Neural progenitor cell (in vitro differentiated cells): ENCODE measurements at regions not wholly inside any gene's neighbourhood (a gene's known extent, or its start where the extent isn't known, plus 50 kb on each side); places are given as distances from the start of the nearest gene placed in this dataset.

Experiments
- CTCF ChIP-seq: fragments of 200-600 bp; sonication (generic); IDR thresholded peaks from 2 replicates; pipeline ENCODE4 v1.5.1; 2017; ENCODE audit warnings: antibody characterized with exemption, mild to moderate bottlenecking
- EZH2 ChIP-seq: fragments of 200-600 bp; sonication (generic); IDR thresholded peaks from 2 replicates; pipeline ENCODE4 v1.6.1; 2017; ENCODE audit warnings: antibody characterized with exemption, mild to moderate bottlenecking, moderate library complexity

GRCh38 chr10:78853864-78854263 is 214.9 kb upstream of the ZMIZ1 start:
- TF ChIP-seq CTCF (no peak), EZH2 (no peak)
